GM21619 (cell line): ENCODE measurements at regions not wholly inside any gene's neighbourhood (a gene's known extent, or its start where the extent isn't known, plus 50 kb on each side); places are given as distances from the start of the nearest gene placed in this dataset.

Source experiments
- ATAC-seq: cut with Tn5 transposase; IDR thresholded peaks from one replicate; pipeline ENCODE4 v1.9.1; 2021; ENCODE audit not compliant: unreplicated experiment

GRCh38 chr20:17840423-17840822, 128.2 kb downstream of the SNX5 start:
- ATAC-seq: no peak

GRCh38 chr20:17838921-17839320, 129.7 kb downstream of the SNX5 start:
- ATAC-seq: no peak

GRCh38 chr20:17837179-17837578, 131.4 kb downstream of the SNX5 start:
- ATAC-seq: no peak

- no peak for ATAC-seq
Observed at GRCh38 chr20:17836303-17836861, 132.2 kb downstream of the SNX5 start.

GRCh38 chr20:17835934-17836300, 132.7 kb downstream of the SNX5 start:
- no peak for ATAC-seq

- ATAC-seq: no peak
Observed at GRCh38 chr20:17835240-17835933, 133.2 kb downstream of the SNX5 start.

GRCh38 chr20:17834804-17835203, 133.8 kb downstream of the SNX5 start:
- no peak for ATAC-seq

GRCh38 chr20:17833036-17833674, 133.4 kb downstream of the BANF2 start:
- ATAC-seq: no peak

- no peak for ATAC-seq
Observed at GRCh38 chr20:17832236-17832915, 132.6 kb downstream of the BANF2 start.

- ATAC-seq: no peak
Observed at GRCh38 chr20:17828598-17829144, 128.9 kb downstream of the BANF2 start.

- ATAC-seq: no peak
Observed at GRCh38 chr20:17827759-17828559, 128.2 kb downstream of the BANF2 start.

- ATAC-seq: no peak
Observed at GRCh38 chr20:17827079-17827478, 127.3 kb downstream of the BANF2 start.

GRCh38 chr20:17825960-17826843, 126.4 kb downstream of the BANF2 start:
- peak; percentile 94 for ATAC-seq

- ATAC-seq: peak; percentile 10
Observed at GRCh38 chr20:17825252-17825959, 125.6 kb downstream of the BANF2 start.

- no peak for ATAC-seq
Observed at GRCh38 chr20:17824676-17825251, 125.0 kb downstream of the BANF2 start.

GRCh38 chr20:17823409-17824144, 123.8 kb downstream of the BANF2 start:
- ATAC-seq: no peak

GRCh38 chr20:17822540-17823408, 123.0 kb downstream of the BANF2 start:
- no peak for ATAC-seq
